GM23338 (cell line): ENCODE measurements at regions not wholly inside any gene's neighbourhood (a gene's known extent, or its start where the extent isn't known, plus 50 kb on each side); places are given as distances from the start of the nearest gene placed in this dataset.

Source experiments
- EZH2 ChIP-seq: fragments of 200-600 bp; sonication (generic); IDR thresholded peaks from one replicate; pipeline ENCODE4 v1.8.0; 2017; ENCODE audit warnings: antibody characterized with exemption, mild to moderate bottlenecking, low read depth; ENCODE audit not compliant: unreplicated experiment
- EZH2phosphoT487 ChIP-seq: fragments of 200-600 bp; sonication (generic); IDR thresholded peaks from one replicate; pipeline ENCODE4 v1.8.1; 2018; ENCODE audit warnings: antibody characterized with exemption; ENCODE audit not compliant: unreplicated experiment
- NANOG ChIP-seq: IDR thresholded peaks from 2 replicates; pipeline ENCODE4 v1.6.1; 2016; ENCODE audit warnings: antibody characterized with exemption, borderline replicate concordance
- POLR2AphosphoS5 ChIP-seq: IDR thresholded peaks from 2 replicates; pipeline ENCODE4 v1.6.1; 2016; ENCODE audit warnings: antibody characterized with exemption, low read depth
- STAT1 ChIP-seq: IDR thresholded peaks from one replicate; pipeline ENCODE4 v1.6.1; 2016; ENCODE audit warnings: antibody characterized with exemption; ENCODE audit not compliant: unreplicated experiment
- ZNF114 ChIP-seq: fragments of 250-450 bp; sonication (Bioruptor Pico); IDR thresholded peaks from 2 replicates; pipeline ENCODE4 v1.5.0; 2020; ENCODE audit warnings: mild to moderate bottlenecking, moderate library complexity
- TF ChIP-seq, protein P1 (sequence below), 2 experiments: fragments of 200-600 bp in 1 of 2; sonication (generic) in 1 of 2; conservative IDR thresholded peaks; 2 replicates each; pipeline versions ENCODE4 v1.5.1 to v1.6.1; 2016 to 2017; ENCODE audit warnings: antibody characterized with exemption in 2 of 2, low read depth in 2 of 2, mild to moderate bottlenecking in 2 of 2, moderate library complexity in 1 of 2
- TF ChIP-seq, protein P2 (sequence below): IDR thresholded peaks from one replicate; pipeline ENCODE4 v1.6.1; 2018; ENCODE audit warnings: antibody characterized with exemption; ENCODE audit not compliant: unreplicated experiment
- TF ChIP-seq, protein P3 (sequence below): IDR thresholded peaks from 2 replicates; pipeline ENCODE4 v1.6.1; 2016; ENCODE audit warnings: antibody characterized with exemption

DNA sequence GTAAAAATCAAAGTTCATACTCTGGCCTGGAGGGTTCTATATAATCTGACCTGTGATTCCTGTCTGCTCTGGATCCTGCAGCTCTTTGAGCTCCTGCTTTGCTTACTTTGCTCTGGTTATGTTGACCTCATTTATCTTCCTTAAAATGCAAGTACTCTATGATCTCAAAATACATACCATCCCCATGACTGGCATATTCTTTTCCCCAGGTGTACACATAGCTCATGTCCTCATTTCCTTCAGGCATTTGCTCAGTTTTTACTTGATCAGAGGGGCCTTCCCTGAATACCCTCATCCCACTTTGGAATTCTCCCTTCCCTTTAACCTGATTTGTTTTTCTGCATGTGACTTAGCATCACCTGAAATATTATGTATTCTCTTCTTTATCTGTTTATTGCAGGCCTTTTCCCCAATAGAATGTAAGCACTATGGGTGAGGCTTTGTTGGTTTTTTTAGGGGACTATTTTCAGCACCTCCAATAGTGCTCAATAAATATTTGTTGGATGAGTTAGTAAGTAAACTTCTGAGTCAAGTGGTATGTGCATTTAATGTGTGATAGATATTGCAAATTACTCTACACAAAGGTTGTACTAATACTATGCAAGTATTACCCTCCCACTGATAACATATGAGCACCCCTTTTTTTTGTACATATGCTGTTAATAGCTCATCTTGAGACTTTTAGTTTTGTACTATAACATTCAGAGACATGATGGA is 211.5 kb downstream of the NMUR2 start:
- TF ChIP-seq, protein P1, sequence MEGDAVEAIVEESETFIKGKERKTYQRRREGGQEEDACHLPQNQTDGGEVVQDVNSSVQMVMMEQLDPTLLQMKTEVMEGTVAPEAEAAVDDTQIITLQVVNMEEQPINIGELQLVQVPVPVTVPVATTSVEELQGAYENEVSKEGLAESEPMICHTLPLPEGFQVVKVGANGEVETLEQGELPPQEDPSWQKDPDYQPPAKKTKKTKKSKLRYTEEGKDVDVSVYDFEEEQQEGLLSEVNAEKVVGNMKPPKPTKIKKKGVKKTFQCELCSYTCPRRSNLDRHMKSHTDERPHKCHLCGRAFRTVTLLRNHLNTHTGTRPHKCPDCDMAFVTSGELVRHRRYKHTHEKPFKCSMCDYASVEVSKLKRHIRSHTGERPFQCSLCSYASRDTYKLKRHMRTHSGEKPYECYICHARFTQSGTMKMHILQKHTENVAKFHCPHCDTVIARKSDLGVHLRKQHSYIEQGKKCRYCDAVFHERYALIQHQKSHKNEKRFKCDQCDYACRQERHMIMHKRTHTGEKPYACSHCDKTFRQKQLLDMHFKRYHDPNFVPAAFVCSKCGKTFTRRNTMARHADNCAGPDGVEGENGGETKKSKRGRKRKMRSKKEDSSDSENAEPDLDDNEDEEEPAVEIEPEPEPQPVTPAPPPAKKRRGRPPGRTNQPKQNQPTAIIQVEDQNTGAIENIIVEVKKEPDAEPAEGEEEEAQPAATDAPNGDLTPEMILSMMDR (conservative IDR thresholded peaks at IDR 0.05; ENCODE audit: low read depth in 2 of 2): no peak
- no peak for TF ChIP-seq POLR2AphosphoS5
- TF ChIP-seq, protein P2, sequence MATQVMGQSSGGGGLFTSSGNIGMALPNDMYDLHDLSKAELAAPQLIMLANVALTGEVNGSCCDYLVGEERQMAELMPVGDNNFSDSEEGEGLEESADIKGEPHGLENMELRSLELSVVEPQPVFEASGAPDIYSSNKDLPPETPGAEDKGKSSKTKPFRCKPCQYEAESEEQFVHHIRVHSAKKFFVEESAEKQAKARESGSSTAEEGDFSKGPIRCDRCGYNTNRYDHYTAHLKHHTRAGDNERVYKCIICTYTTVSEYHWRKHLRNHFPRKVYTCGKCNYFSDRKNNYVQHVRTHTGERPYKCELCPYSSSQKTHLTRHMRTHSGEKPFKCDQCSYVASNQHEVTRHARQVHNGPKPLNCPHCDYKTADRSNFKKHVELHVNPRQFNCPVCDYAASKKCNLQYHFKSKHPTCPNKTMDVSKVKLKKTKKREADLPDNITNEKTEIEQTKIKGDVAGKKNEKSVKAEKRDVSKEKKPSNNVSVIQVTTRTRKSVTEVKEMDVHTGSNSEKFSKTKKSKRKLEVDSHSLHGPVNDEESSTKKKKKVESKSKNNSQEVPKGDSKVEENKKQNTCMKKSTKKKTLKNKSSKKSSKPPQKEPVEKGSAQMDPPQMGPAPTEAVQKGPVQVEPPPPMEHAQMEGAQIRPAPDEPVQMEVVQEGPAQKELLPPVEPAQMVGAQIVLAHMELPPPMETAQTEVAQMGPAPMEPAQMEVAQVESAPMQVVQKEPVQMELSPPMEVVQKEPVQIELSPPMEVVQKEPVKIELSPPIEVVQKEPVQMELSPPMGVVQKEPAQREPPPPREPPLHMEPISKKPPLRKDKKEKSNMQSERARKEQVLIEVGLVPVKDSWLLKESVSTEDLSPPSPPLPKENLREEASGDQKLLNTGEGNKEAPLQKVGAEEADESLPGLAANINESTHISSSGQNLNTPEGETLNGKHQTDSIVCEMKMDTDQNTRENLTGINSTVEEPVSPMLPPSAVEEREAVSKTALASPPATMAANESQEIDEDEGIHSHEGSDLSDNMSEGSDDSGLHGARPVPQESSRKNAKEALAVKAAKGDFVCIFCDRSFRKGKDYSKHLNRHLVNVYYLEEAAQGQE: no peak
- TF ChIP-seq, protein P3, sequence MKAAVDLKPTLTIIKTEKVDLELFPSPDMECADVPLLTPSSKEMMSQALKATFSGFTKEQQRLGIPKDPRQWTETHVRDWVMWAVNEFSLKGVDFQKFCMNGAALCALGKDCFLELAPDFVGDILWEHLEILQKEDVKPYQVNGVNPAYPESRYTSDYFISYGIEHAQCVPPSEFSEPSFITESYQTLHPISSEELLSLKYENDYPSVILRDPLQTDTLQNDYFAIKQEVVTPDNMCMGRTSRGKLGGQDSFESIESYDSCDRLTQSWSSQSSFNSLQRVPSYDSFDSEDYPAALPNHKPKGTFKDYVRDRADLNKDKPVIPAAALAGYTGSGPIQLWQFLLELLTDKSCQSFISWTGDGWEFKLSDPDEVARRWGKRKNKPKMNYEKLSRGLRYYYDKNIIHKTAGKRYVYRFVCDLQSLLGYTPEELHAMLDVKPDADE: no peak
- TF ChIP-seq EZH2: no peak
- no peak for TF ChIP-seq ZNF114 (CRISPR knock-in tag)
- TF ChIP-seq STAT1: no peak
- no peak for TF ChIP-seq EZH2phosphoT487
- no peak for TF ChIP-seq NANOG
